ENCODE measurements at regions not wholly inside any gene's neighbourhood (a gene's known extent, or its start where the extent isn't known, plus 50 kb on each side); places are given as distances from the start of the nearest gene placed in this dataset.

GRCh38 chr1:147821883-147822282, 61.5 kb upstream of the GJA5 start:
- ChIA-PET CTCF (no interaction called here), POLR2A (no interaction called here)
- no peak for DNase-seq (ENCODE audit: extremely low spot score)
- TF ChIP-seq ELF4 (IDR thresholded peaks at IDR 0.05) (no peak), SP1 (IDR thresholded peaks at IDR 0.05) (no peak), TARDBP (IDR thresholded peaks at IDR 0.05) (no peak), LEF1 (IDR thresholded peaks at IDR 0.05; ENCODE audit: borderline replicate concordance) (no peak), ZNF384 (IDR thresholded peaks at IDR 0.05) (no peak), FOXM1 (IDR thresholded peaks at IDR 0.05; ENCODE audit: borderline replicate concordance) (no peak), SUZ12 (IDR thresholded peaks at IDR 0.05) (no peak), FOXK2 (IDR thresholded peaks at IDR 0.05) (no peak), FOXA1 (IDR thresholded peaks at IDR 0.05) (no peak), L3MBTL2 (conservative IDR thresholded peaks at IDR 0.05) (no peak), CTBP1 (IDR thresholded peaks at IDR 0.05; ENCODE audit: borderline replicate concordance) (no peak), BHLHE40 (IDR thresholded peaks at IDR 0.05; ENCODE audit: borderline replicate concordance) (no peak), NFRKB (IDR thresholded peaks at IDR 0.05) (no peak), HDGF (IDR thresholded peaks at IDR 0.05; ENCODE audit: borderline replicate concordance) (no peak), PKNOX1 (IDR thresholded peaks at IDR 0.05) (no peak), ARNT (IDR thresholded peaks at IDR 0.05) (no peak)

- no peak for TF ChIP-seq TARDBP (IDR thresholded peaks at IDR 0.05)
- no peak for TF ChIP-seq PKNOX1 (IDR thresholded peaks at IDR 0.05)
- no peak for TF ChIP-seq FOXM1 (IDR thresholded peaks at IDR 0.05; ENCODE audit: borderline replicate concordance)
- TF ChIP-seq ZNF384 (IDR thresholded peaks at IDR 0.05), result no peak
- no peak for TF ChIP-seq ELF4 (IDR thresholded peaks at IDR 0.05)
- TF ChIP-seq SP1 (IDR thresholded peaks at IDR 0.05), result no peak
- no peak for TF ChIP-seq CTBP1 (IDR thresholded peaks at IDR 0.05; ENCODE audit: borderline replicate concordance)
- TF ChIP-seq HDGF (IDR thresholded peaks at IDR 0.05; ENCODE audit: borderline replicate concordance), result no peak
- TF ChIP-seq ARNT (IDR thresholded peaks at IDR 0.05), result no peak
- TF ChIP-seq LEF1 (IDR thresholded peaks at IDR 0.05; ENCODE audit: borderline replicate concordance), result no peak
- no peak for TF ChIP-seq NFRKB (IDR thresholded peaks at IDR 0.05)
- TF ChIP-seq L3MBTL2 (conservative IDR thresholded peaks at IDR 0.05), result no peak
- no peak for TF ChIP-seq SUZ12 (IDR thresholded peaks at IDR 0.05)
- TF ChIP-seq BHLHE40 (IDR thresholded peaks at IDR 0.05; ENCODE audit: borderline replicate concordance), result no peak
- no peak for TF ChIP-seq FOXK2 (IDR thresholded peaks at IDR 0.05)
- no peak for TF ChIP-seq FOXA1 (IDR thresholded peaks at IDR 0.05)
- ChIA-PET POLR2A (no interaction called here), CTCF (interaction anchor here (1.1 kb wide), 1 partner anchor 8 kb away, joined by 3 read pairs; no protein-coding TSS in a partner anchor)
Measured at GRCh38 chr1:147822292-147822691, 61.9 kb upstream of the GJA5 start.

GRCh38 chr1:147824001-147824400, 63.6 kb upstream of the GJA5 start:
- CTCF ChIA-PET, result interaction anchor here (0.5 kb wide), 1 partner anchor 27 kb away, joined by 3 read pairs; no protein-coding TSS in a partner anchor
- DNase-seq (ENCODE audit: extremely low spot score), result no peak
- POLR2A ChIA-PET, result no interaction called here
- no peak for TF ChIP-seq PKNOX1 (IDR thresholded peaks at IDR 0.05)

More at GRCh38 chr1:147822292-147822691, 61.9 kb upstream of the GJA5 start:
- DNase-seq (ENCODE audit: extremely low spot score), result no peak

GRCh38 chr1:147824798-147825197, 64.4 kb upstream of the GJA5 start:
- no peak for DNase-seq (ENCODE audit: extremely low spot score)
- POLR2A ChIA-PET, result no interaction called here
- CTCF ChIA-PET, result no interaction called here
- TF ChIP-seq SUZ12 (IDR thresholded peaks at IDR 0.05) (no peak), FOXA1 (IDR thresholded peaks at IDR 0.05) (no peak), ARNT (IDR thresholded peaks at IDR 0.05) (no peak), CTBP1 (IDR thresholded peaks at IDR 0.05; ENCODE audit: borderline replicate concordance) (no peak), PKNOX1 (IDR thresholded peaks at IDR 0.05) (no peak), ZNF384 (IDR thresholded peaks at IDR 0.05) (no peak), BHLHE40 (IDR thresholded peaks at IDR 0.05; ENCODE audit: borderline replicate concordance) (no peak), FOXK2 (IDR thresholded peaks at IDR 0.05) (no peak), NFRKB (IDR thresholded peaks at IDR 0.05) (no peak), L3MBTL2 (conservative IDR thresholded peaks at IDR 0.05) (no peak), TARDBP (IDR thresholded peaks at IDR 0.05) (no peak), SP1 (IDR thresholded peaks at IDR 0.05) (no peak), FOXM1 (IDR thresholded peaks at IDR 0.05; ENCODE audit: borderline replicate concordance) (no peak), LEF1 (IDR thresholded peaks at IDR 0.05; ENCODE audit: borderline replicate concordance) (no peak), HDGF (IDR thresholded peaks at IDR 0.05; ENCODE audit: borderline replicate concordance) (no peak)

GRCh38 chr1:147825586-147825985, 65.2 kb upstream of the GJA5 start:
- ChIA-PET POLR2A (no interaction called here), CTCF (no interaction called here)
- TF ChIP-seq SUZ12 (IDR thresholded peaks at IDR 0.05) (no peak), ELF4 (IDR thresholded peaks at IDR 0.05) (no peak), BHLHE40 (IDR thresholded peaks at IDR 0.05; ENCODE audit: borderline replicate concordance) (no peak), HDGF (IDR thresholded peaks at IDR 0.05; ENCODE audit: borderline replicate concordance) (no peak), LEF1 (IDR thresholded peaks at IDR 0.05; ENCODE audit: borderline replicate concordance) (no peak), SP1 (IDR thresholded peaks at IDR 0.05) (no peak), PKNOX1 (IDR thresholded peaks at IDR 0.05) (no peak), ARNT (IDR thresholded peaks at IDR 0.05) (no peak), FOXA1 (IDR thresholded peaks at IDR 0.05) (no peak), TARDBP (IDR thresholded peaks at IDR 0.05) (no peak)
- no peak for DNase-seq (ENCODE audit: extremely low spot score)
